ENCODE measurements at regions not wholly inside any gene's neighbourhood (a gene's known extent, or its start where the extent isn't known, plus 50 kb on each side); places are given as distances from the start of the nearest gene placed in this dataset.

DNA sequence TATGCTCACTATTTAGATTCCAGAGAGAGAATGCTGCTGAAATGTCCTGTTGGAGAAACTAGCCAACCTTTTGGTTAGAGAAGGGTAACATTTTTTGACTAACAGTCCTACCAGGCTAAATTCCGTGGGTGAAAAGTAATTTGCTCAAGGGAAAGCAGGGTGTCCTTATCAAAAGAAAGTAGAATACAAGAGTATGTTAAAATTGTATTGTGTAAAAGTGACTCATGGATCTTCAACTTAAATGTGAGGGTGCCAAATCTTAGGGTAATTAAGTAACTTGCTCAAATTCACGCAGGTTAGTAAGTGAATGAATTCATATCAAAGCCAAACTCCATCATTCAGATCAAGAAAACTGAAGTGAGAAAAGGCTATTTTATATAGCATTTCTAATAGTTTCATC lies 81.7 kb downstream of the PCDH7 start:
- in situ Hi-C loops (cut with HindIII; ENCODE audit: low pct_unique_long_range_greater_than_20kb, low sequenced_read_pairs) (no loop called here), intact Hi-C loops (cut with micrococcal nuclease; ENCODE audit: unreplicated experiment) (no loop called here)
- no TSS peak for BruUV-seq (replicated peaks)
- H3K27ac ChIP-seq (ENCODE audit: low read length): no peak overlapping the region
- H3K27me3 ChIP-seq (ENCODE audit: control insufficient read depth, insufficient read depth, low read length): no peaks in the 10 kb centered on the region
- H3K36me3 ChIP-seq (ENCODE audit: control insufficient read depth, insufficient read depth, low read length): no peaks in the 10 kb centered on the region
- no peak for ATAC-seq
- no peaks in the 10 kb centered on the region for H3K4me1 ChIP-seq (ENCODE audit: control insufficient read depth, insufficient read depth, low read length)
- no peak for DNase-seq (ENCODE audit: low read depth, low spot score)
- CTCF ChIA-PET: no interaction called here
- TF ChIP-seq SIN3A (IDR thresholded peaks at IDR 0.05; ENCODE audit: borderline replicate concordance, insufficient read depth, low read depth, low read length) (no peak), POLR2AphosphoS5 (IDR thresholded peaks at IDR 0.05; ENCODE audit: low read depth, low read length) (no peak), CTCF (IDR thresholded peaks at IDR 0.05) (no peak), TCF7L2 (IDR thresholded peaks at IDR 0.05; ENCODE audit: low read depth, low read length) (no peak)
- TF ChIP-seq, protein P1, sequence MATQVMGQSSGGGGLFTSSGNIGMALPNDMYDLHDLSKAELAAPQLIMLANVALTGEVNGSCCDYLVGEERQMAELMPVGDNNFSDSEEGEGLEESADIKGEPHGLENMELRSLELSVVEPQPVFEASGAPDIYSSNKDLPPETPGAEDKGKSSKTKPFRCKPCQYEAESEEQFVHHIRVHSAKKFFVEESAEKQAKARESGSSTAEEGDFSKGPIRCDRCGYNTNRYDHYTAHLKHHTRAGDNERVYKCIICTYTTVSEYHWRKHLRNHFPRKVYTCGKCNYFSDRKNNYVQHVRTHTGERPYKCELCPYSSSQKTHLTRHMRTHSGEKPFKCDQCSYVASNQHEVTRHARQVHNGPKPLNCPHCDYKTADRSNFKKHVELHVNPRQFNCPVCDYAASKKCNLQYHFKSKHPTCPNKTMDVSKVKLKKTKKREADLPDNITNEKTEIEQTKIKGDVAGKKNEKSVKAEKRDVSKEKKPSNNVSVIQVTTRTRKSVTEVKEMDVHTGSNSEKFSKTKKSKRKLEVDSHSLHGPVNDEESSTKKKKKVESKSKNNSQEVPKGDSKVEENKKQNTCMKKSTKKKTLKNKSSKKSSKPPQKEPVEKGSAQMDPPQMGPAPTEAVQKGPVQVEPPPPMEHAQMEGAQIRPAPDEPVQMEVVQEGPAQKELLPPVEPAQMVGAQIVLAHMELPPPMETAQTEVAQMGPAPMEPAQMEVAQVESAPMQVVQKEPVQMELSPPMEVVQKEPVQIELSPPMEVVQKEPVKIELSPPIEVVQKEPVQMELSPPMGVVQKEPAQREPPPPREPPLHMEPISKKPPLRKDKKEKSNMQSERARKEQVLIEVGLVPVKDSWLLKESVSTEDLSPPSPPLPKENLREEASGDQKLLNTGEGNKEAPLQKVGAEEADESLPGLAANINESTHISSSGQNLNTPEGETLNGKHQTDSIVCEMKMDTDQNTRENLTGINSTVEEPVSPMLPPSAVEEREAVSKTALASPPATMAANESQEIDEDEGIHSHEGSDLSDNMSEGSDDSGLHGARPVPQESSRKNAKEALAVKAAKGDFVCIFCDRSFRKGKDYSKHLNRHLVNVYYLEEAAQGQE (IDR thresholded peaks at IDR 0.05; ENCODE audit: insufficient read depth in 1 of 2, low read depth in 2 of 2, low read length in 1 of 2): no peak
- POLR2A ChIA-PET: no interaction called here
- H3K9me3 ChIP-seq (ENCODE audit: control insufficient read depth, insufficient read depth, low read depth, low read length): no peaks in the 10 kb centered on the region
- no peak overlapping the region for H3K4me3 ChIP-seq (ENCODE audit: low read depth in 2 of 2, low read length in 2 of 2)

GRCh38 chr4:30802622-30803323 lies 82.6 kb downstream of the PCDH7 start:
- no peaks in the 10 kb centered on the region for H3K36me3 ChIP-seq (ENCODE audit: control insufficient read depth, insufficient read depth, low read length)
- ChIA-PET POLR2A (no interaction called here), CTCF (no interaction called here)
- ATAC-seq: no peak
- no peaks in the 10 kb centered on the region for H3K27me3 ChIP-seq (ENCODE audit: control insufficient read depth, insufficient read depth, low read length)
- no peak for DNase-seq (ENCODE audit: low read depth, low spot score)
- H3K4me3 ChIP-seq (ENCODE audit: low read depth in 2 of 2, low read length in 2 of 2): no peak overlapping the region
- no peaks in the 10 kb centered on the region for H3K9me3 ChIP-seq (ENCODE audit: control insufficient read depth, insufficient read depth, low read depth, low read length)
- no peak overlapping the region for H3K27ac ChIP-seq (ENCODE audit: low read length)
- TF ChIP-seq SIN3A (IDR thresholded peaks at IDR 0.05; ENCODE audit: borderline replicate concordance, insufficient read depth, low read depth, low read length): no peak
- TF ChIP-seq, protein P1 (IDR thresholded peaks at IDR 0.05; ENCODE audit: insufficient read depth in 1 of 2, low read depth in 2 of 2, low read length in 1 of 2): no peak
- intact Hi-C loops (cut with micrococcal nuclease; ENCODE audit: unreplicated experiment) (no loop called here), in situ Hi-C loops (cut with HindIII; ENCODE audit: low pct_unique_long_range_greater_than_20kb, low sequenced_read_pairs) (no loop called here)
- no peaks in the 10 kb centered on the region for H3K4me1 ChIP-seq (ENCODE audit: control insufficient read depth, insufficient read depth, low read length)
- no TSS peak for BruUV-seq (replicated peaks)

All from Panc1 (cell line).